GM23338 (cell line): ENCODE measurements at regions not wholly inside any gene's neighbourhood (a gene's known extent, or its start where the extent isn't known, plus 50 kb on each side); places are given as distances from the start of the nearest gene placed in this dataset.

Experiments used
- EZH2 ChIP-seq: fragments of 200-600 bp; sonication (generic); IDR thresholded peaks from one replicate; pipeline ENCODE4 v1.8.0; 2017; ENCODE audit warnings: antibody characterized with exemption, mild to moderate bottlenecking, low read depth; ENCODE audit not compliant: unreplicated experiment
- EZH2phosphoT487 ChIP-seq: fragments of 200-600 bp; sonication (generic); IDR thresholded peaks from one replicate; pipeline ENCODE4 v1.8.1; 2018; ENCODE audit warnings: antibody characterized with exemption; ENCODE audit not compliant: unreplicated experiment
- POLR2AphosphoS5 ChIP-seq: IDR thresholded peaks from 2 replicates; pipeline ENCODE4 v1.6.1; 2016; ENCODE audit warnings: antibody characterized with exemption, low read depth
- REST ChIP-seq: IDR thresholded peaks from one replicate; pipeline ENCODE4 v1.6.1; 2018; ENCODE audit warnings: antibody characterized with exemption; ENCODE audit not compliant: unreplicated experiment
- ZNF462 ChIP-seq: fragments of 250-450 bp; sonication (Bioruptor Pico); IDR thresholded peaks from 2 replicates; pipeline ENCODE4 v1.5.0; 2020; ENCODE audit warnings: mild to moderate bottlenecking, moderate library complexity
- TF ChIP-seq, protein P1 (sequence below), 2 experiments: fragments of 200-600 bp in 1 of 2; sonication (generic) in 1 of 2; conservative IDR thresholded peaks; 2 replicates each; pipeline versions ENCODE4 v1.5.1 to v1.6.1; 2016 to 2017; ENCODE audit warnings: antibody characterized with exemption in 2 of 2, low read depth in 2 of 2, mild to moderate bottlenecking in 2 of 2, moderate library complexity in 1 of 2

- TF ChIP-seq EZH2 (no peak), POLR2AphosphoS5 (no peak), ZNF462 (CRISPR knock-in tag) (no peak), EZH2phosphoT487 (no peak), REST (no peak)
- TF ChIP-seq, protein P1, sequence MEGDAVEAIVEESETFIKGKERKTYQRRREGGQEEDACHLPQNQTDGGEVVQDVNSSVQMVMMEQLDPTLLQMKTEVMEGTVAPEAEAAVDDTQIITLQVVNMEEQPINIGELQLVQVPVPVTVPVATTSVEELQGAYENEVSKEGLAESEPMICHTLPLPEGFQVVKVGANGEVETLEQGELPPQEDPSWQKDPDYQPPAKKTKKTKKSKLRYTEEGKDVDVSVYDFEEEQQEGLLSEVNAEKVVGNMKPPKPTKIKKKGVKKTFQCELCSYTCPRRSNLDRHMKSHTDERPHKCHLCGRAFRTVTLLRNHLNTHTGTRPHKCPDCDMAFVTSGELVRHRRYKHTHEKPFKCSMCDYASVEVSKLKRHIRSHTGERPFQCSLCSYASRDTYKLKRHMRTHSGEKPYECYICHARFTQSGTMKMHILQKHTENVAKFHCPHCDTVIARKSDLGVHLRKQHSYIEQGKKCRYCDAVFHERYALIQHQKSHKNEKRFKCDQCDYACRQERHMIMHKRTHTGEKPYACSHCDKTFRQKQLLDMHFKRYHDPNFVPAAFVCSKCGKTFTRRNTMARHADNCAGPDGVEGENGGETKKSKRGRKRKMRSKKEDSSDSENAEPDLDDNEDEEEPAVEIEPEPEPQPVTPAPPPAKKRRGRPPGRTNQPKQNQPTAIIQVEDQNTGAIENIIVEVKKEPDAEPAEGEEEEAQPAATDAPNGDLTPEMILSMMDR (conservative IDR thresholded peaks at IDR 0.05; ENCODE audit: low read depth in 2 of 2): no peak
These were observed 218.7 kb upstream of the BLID start for GRCh38 chr11:122334546-122335339.
